IMR-90 (cell line): ENCODE measurements at regions not wholly inside any gene's neighbourhood (a gene's known extent, or its start where the extent isn't known, plus 50 kb on each side); places are given as distances from the start of the nearest gene placed in this dataset.

Experiments used
- ATAC-seq: fragments of 200-7000 bp; cut with Tn5 transposase; 2 replicates; pipeline ENCODE4 v1.9.1; 2020; ENCODE audit warnings: low read depth, mild to moderate bottlenecking, moderate library complexity
- BruUV-seq: library from RNA; stranded (reverse); fragments of 400-500 nt; replicated peaks from 2 replicates; lab custom pipeline; 2021; lab: Mats Ljungman, UMichigan
- CTCF ChIA-PET: fragments of 300-600 bp; formaldehyde crosslinking; extraction: SDS; loops from one replicate; lab custom pipeline; 2021; ENCODE audit warnings: antibody characterized with exemption; lab: Yijun Ruan, JAX
- POLR2A ChIA-PET: fragments of 300-600 bp; sonication (Branson Sonifier 250); formaldehyde crosslinking; loops from one replicate; lab custom pipeline; 2022; ENCODE audit warnings: antibody characterized with exemption; ENCODE audit not compliant: unreplicated experiment; lab: Charles Lee
- DNase-seq: peaks from one replicate; pipeline ENCODE4 v3.0.0; 2013
- H2AFZ ChIP-seq: replicated peaks from 2 replicates; pipeline ENCODE3; 2013; ENCODE audit warnings: low read length, mild to moderate bottlenecking; ENCODE audit not compliant: poor library complexity
- H2AK5ac ChIP-seq: 2 replicates; pipeline ENCODE4 v1.6.1; 2013; ENCODE audit warnings: low read depth, low read length, inconsistent platforms
- H2AK9ac ChIP-seq: replicated peaks from 2 replicates; pipeline ENCODE3; 2013; ENCODE audit warnings: mild to moderate bottlenecking, low read depth, low read length, moderate library complexity; ENCODE audit not compliant: poor library complexity
- H2BK120ac ChIP-seq: 2 replicates; pipeline ENCODE4 v1.6.1; 2013; ENCODE audit warnings: low read depth, low read length, inconsistent platforms
- H2BK15ac ChIP-seq: 3 replicates; pipeline ENCODE4 v1.6.1; 2013; ENCODE audit warnings: low read depth, low read length, inconsistent platforms
- H2BK20ac ChIP-seq: 2 replicates; pipeline ENCODE4 v1.6.1; 2013; ENCODE audit warnings: low read depth, mild to moderate bottlenecking, inconsistent platforms, low read length, moderate library complexity
- H2BK5ac ChIP-seq: 2 replicates; pipeline ENCODE4 v1.6.1; 2013; ENCODE audit warnings: mild to moderate bottlenecking, low read depth, low read length, inconsistent platforms; ENCODE audit not compliant: poor library complexity, severe bottlenecking
- H3K14ac ChIP-seq: replicated peaks from 2 replicates; pipeline ENCODE4 v1.6.1; 2013; ENCODE audit warnings: low read depth, low read length, inconsistent platforms
- H3K18ac ChIP-seq: 2 replicates; pipeline ENCODE4 v1.6.1; 2013; ENCODE audit warnings: low read depth, low read length, control low read depth
- H3K23ac ChIP-seq: 2 replicates; pipeline ENCODE4 v1.6.1; 2013; ENCODE audit warnings: low read depth, low read length, inconsistent platforms
- H3K27ac ChIP-seq: 2 replicates; pipeline ENCODE4 v1.5.1; 2013; ENCODE audit warnings: mild to moderate bottlenecking, control low read depth, low read length; ENCODE audit not compliant: insufficient read depth
- H3K27me3 ChIP-seq: 2 replicates; pipeline ENCODE4 v1.6.1; 2013; ENCODE audit warnings: low read length; ENCODE audit not compliant: control insufficient read depth, insufficient read depth
- H3K36me3 ChIP-seq: 2 replicates; pipeline ENCODE4 v1.6.1; 2013; ENCODE audit warnings: low read length, mixed read lengths; ENCODE audit not compliant: control insufficient read depth, insufficient read depth
- H3K4ac ChIP-seq: 2 replicates; pipeline ENCODE4 v1.6.1; 2013; ENCODE audit warnings: low read depth, low read length, inconsistent platforms
- H3K4me1 ChIP-seq: 2 replicates; pipeline ENCODE4 v1.6.1; 2013; ENCODE audit warnings: low read length, mixed read lengths; ENCODE audit not compliant: control insufficient read depth, insufficient read depth
- H3K4me2 ChIP-seq: 2 replicates; pipeline ENCODE4 v1.6.1; 2013; ENCODE audit warnings: low read depth, mild to moderate bottlenecking, control low read depth, low read length, moderate library complexity
- H3K4me3 ChIP-seq: 2 replicates; pipeline ENCODE4 v1.5.1; 2013; ENCODE audit warnings: low read depth, mild to moderate bottlenecking, control low read depth, low read length, moderate library complexity; ENCODE audit not compliant: insufficient read depth
- H3K56ac ChIP-seq: 2 replicates; pipeline ENCODE4 v1.6.1; 2013; ENCODE audit warnings: low read length, inconsistent platforms; ENCODE audit not compliant: insufficient read depth; ENCODE audit errors: extremely low read depth
- H3K79me1 ChIP-seq, 2 experiments: 2 replicates each; pipeline ENCODE4 v1.6.1; 2013; ENCODE audit warnings: low read length in 2 of 2, inconsistent platforms in 1 of 2, low read depth in 1 of 2
- H3K9ac ChIP-seq: 2 replicates; pipeline ENCODE4 v1.6.1; 2013; ENCODE audit warnings: low read depth, low read length, control low read depth
- H3K9me1 ChIP-seq: 2 replicates; pipeline ENCODE4 v1.6.1; 2013; ENCODE audit warnings: low read length, inconsistent platforms; ENCODE audit not compliant: insufficient read depth
- H3K9me3 ChIP-seq: 2 replicates; pipeline ENCODE4 v1.6.1; 2013; ENCODE audit warnings: low read length; ENCODE audit not compliant: control insufficient read depth, insufficient read depth
- H4K20me1 ChIP-seq: 2 replicates; pipeline ENCODE4 v1.6.1; 2013; ENCODE audit warnings: low read length, inconsistent platforms; ENCODE audit not compliant: insufficient read depth
- H4K5ac ChIP-seq: 2 replicates; pipeline ENCODE4 v1.6.1; 2013; ENCODE audit warnings: mild to moderate bottlenecking, low read depth, low read length, control low read depth
- H4K8ac ChIP-seq, 2 experiments: 2 replicates each; pipeline ENCODE4 v1.6.1; 2013; ENCODE audit warnings: low read depth in 2 of 2, low read length in 2 of 2, control low read depth in 1 of 2, inconsistent platforms in 1 of 2
- H4K91ac ChIP-seq: 2 replicates; pipeline ENCODE4 v1.6.1; 2013; ENCODE audit warnings: low read depth, low read length, inconsistent platforms; ENCODE audit not compliant: insufficient read depth
- FOS ChIP-seq: fragments of 150-350 bp; IDR thresholded peaks from 2 replicates; pipeline ENCODE4 v1.6.1; 2016; ENCODE audit warnings: low read depth, low read length
- RCOR1 ChIP-seq: IDR thresholded peaks from 2 replicates; pipeline ENCODE4 v1.6.1; 2012; ENCODE audit warnings: mild to moderate bottlenecking, low read length, improper control_type of control experiment; ENCODE audit not compliant: insufficient replicate concordance
- WGBS, 2 experiments: methylation state at CpG; one replicate each; pipeline versions ENCODE4 v1.1.5 to v1.1.7; 2013; ENCODE audit warnings: missing lambda C conversion rate in 2 of 2; ENCODE audit not compliant: insufficient read length in 1 of 2; ENCODE audit errors: extremely low coverage in 2 of 2; 5-methylcytosine and 5-hydroxymethylcytosine counted together
- dilution Hi-C: fragments of 300-500 bp; cut with HindIII; formaldehyde crosslinking; loops from one replicate; pipeline ENCODE4 v1.14.3; 2018; ENCODE audit warnings: low sequenced_read_pairs; ENCODE audit not compliant: unreplicated experiment
- in situ Hi-C: fragments of 300-500 bp; cut with MboI; formaldehyde crosslinking; loops from 3 replicates; pipeline ENCODE4 v1.14.3; 2019; ENCODE audit warnings: low sequenced_read_pairs, inconsistent platforms, mixed read lengths
- intact Hi-C: fragments of 100-400 bp; cut with micrococcal nuclease; formaldehyde crosslinking; loops from 2 replicates; pipeline ENCODE4 v1.10.0; 2022

GRCh38 chr12:97616946-97617345 lies 154.3 kb downstream of the RMST start:
- Histone ChIP-seq H2BK5ac (no peak overlapping the region), H4K8ac (no peak overlapping the region), H2AK5ac (no peak overlapping the region), H2AFZ (no peak overlapping the region), H3K4me3 (no peak overlapping the region), H3K4me2 (no peak overlapping the region), H2BK120ac (no peak overlapping the region), H2AK9ac (no peak overlapping the region), H4K5ac (no peak overlapping the region), H2BK15ac (no peak overlapping the region), H3K23ac (no peak overlapping the region), H3K9me3 (peaks cover 10% of the 10 kb centered on the region), H3K18ac (no peak overlapping the region), H2BK20ac (no peak overlapping the region), H3K14ac (no peak overlapping the region), H3K9ac (no peak overlapping the region), H4K91ac (no peak overlapping the region), H3K27ac (no peak overlapping the region), H3K9me1 (no peaks in the 10 kb centered on the region), H3K27me3 (no peaks in the 10 kb centered on the region), H3K36me3 (no peaks in the 10 kb centered on the region), H3K56ac (no peak overlapping the region), H3K4me1 (no peaks in the 10 kb centered on the region), H3K79me1 (no peaks in the 10 kb centered on the region), H3K4ac (no peak overlapping the region), H4K20me1 (no peaks in the 10 kb centered on the region)
- TF ChIP-seq RCOR1 (no peak), FOS (no peak)
- no peak for DNase-seq
- 40% methylated on average over 1 of the region's 4 CpGs; no CpG with 5 or more reads in 1 of the 2 experiments for WGBS, 2 experiments
- no peak for ATAC-seq
- ChIA-PET POLR2A (no interaction called here), CTCF (no interaction called here)
- no TSS peak for BruUV-seq
- intact Hi-C loops = no loop called here
- in situ Hi-C loops = no loop called here
- dilution Hi-C loops = no loop called here
